NOMO-1 treated with dmso at 0.1 percent for 144 hours (cell line): ENCODE measurements at regions not wholly inside any gene's neighbourhood (a gene's known extent, or its start where the extent isn't known, plus 50 kb on each side); places are given as distances from the start of the nearest gene placed in this dataset.
"Not testable (repeated sequence)": the region's sequence is repeated elsewhere in the genome, so short reads cannot be mapped to it uniquely, and the experiment has no call there.

Experiments
- DNase-seq: peaks from one replicate; lab custom pipeline; 2025; ENCODE audit not compliant: unreplicated experiment; lab: John Stamatoyannopoulos, UW

DNA sequence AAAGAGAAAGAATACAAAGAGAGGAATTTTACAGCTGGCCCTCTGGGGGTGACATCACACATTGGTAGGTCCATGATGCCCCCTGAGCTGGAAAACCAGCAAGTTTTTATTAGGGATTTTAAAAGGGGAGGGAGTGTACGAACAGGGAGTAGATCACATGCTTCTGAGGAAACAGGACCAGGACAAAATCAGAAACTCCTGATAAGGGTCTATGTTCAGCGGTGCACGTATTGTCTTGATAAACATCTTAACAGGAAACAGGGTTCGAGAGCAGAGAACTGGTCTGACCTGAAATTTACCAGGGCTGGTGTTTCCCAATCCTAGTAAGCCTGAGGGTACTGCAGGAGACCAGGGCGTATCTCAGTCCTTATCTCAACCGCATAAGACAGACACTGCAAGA, 530.6 kb upstream of the ZNF717 start:
- DNase-seq: not testable (repeated sequence)

DNA sequence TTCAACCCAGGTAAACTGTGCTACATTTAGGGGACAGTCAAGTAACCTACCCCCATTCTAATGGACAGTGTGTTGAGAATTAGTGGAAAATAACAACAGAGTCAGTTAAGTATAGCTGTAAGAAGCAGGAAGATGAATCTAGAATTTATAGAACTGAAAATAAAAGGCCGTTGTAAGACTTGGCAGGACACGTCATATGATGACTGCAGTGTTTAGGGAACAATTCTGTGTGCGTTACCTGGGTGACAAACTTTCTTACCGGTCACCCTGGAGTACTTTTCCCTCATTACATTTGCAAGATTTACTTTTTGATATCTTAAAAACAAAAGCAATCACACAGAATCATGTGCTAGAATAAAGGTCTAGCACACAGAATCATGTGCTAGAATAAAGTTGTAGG, 536.3 kb upstream of the ZNF717 start:
- DNase-seq: no peak

DNA sequence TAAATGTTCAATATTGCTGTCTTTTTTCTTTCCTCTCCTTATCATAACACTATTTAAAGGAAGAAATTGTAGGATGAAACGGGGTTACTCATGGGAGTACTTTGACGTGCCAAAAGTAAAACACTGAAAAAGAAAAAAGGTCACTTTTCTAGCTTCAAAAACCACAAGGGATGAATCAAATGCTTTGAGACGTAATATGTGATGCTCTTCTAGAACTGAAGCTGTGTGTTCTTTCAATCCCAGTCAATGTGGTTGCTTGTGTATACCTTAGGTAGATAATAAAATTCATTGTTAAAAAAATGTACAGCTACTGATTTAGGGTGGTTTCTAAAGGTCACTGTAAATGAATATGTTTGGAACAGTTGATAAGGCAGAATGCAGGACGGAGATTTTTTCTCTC, 538.8 kb upstream of the ZNF717 start:
- no peak for DNase-seq

GRCh38 chr3:76345878-76346277, 560.5 kb upstream of the ZNF717 start:
- no peak for DNase-seq

GRCh38 chr3:76346690-76347089, 561.3 kb upstream of the ZNF717 start:
- DNase-seq: no peak

GRCh38 chr3:76349715-76350480, 564.5 kb upstream of the ZNF717 start:
- no peak for DNase-seq

GRCh38 chr3:76352051-76352450, 566.7 kb upstream of the ZNF717 start:
- peak; percentile 90 for DNase-seq

DNA sequence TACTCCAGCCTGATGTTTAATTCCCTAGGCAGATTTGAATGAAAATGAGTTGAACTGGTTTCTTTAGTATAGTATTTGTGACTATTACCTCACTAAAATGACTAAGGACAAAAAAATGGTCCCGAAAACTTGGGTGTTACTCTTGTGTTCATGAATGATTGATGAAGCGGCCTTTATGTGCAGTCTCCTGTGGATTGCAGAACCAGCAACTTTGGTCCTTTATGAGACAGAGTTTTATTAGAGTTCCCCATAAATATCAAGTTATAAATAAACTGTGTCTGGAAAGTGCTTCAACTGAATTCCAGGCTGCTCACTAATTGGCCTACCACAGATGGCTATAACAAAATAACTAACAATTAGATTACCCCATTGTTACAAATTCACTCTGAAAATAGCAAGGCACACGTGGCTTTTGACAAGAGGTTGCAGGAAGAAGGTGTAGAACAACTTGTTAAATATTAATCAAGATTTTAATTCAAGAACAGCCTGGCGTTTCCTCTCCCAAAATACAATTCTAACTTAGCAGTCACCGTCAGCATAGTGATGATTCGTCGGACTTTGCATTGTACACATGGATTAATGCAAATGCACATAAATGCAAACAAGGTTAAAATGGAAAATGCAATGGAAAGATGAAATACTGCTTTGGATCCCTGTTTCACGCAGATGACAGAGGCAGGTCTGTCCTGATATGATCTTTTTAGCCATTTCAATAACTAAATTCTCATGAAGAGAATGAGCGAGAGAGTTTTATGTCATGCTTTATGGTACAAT, 567.3 kb upstream of the ZNF717 start:
- DNase-seq: no peak

DNA sequence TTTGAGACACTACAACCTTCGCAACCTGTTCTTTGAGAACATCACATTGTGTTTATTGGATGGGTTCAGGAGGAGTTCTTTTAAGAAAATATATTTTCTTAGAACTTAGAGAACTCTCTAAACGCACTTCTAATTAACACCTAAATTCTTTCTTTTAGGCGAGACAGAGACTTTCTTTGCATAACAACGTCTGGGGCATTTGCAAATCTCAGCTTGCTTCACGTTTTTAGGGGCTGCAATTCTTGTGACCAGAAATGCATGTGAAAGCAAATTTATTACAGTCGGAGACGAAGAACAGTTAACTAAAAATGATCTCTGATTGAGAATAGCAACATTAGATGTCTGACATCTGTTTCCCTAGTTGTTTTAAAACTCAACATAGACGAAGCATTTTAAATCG, 568.3 kb upstream of the ZNF717 start:
- DNase-seq: no peak

DNA sequence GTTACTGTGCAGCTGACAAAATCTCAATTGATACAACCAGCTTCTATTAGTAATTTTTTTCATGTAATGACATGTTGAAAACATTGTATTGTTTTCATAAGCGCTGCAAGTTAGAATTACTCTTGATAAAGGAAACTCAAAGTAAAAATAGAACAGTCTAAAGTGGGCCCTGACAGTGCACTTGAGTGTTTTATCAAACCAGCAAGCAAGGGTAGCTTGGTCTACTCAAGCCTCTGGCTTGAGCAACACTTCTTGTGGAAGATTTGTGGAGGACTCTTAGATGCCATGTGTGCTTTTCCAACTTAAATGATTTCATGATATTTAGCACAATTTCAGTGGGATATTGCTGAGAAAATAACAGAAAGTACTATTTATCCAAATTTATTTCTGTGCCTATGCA, 575.7 kb upstream of the ZNF717 start:
- no peak for DNase-seq

- peak; percentile 85 for DNase-seq
Observed at GRCh38 chr3:76362643-76363042, 577.3 kb upstream of the ZNF717 start.

DNA sequence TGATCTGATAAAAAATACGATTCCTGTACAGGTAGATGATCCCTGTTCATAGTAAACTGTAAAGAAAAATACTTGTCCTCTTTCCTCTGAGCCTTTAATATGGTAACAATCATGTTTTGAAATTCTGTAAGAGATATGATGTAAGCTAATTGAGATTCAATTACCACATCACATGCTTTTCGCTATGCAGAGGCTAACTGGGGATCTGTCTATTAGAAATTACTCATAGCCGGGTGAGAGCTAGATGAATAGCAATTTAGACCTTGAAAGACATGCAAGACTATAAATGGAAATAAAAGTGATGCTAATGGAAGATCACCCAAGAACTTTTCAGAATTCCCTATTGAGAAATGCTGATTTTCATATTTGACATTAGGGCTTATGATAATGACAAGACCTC, 579.9 kb upstream of the ZNF717 start:
- no peak for DNase-seq

DNA sequence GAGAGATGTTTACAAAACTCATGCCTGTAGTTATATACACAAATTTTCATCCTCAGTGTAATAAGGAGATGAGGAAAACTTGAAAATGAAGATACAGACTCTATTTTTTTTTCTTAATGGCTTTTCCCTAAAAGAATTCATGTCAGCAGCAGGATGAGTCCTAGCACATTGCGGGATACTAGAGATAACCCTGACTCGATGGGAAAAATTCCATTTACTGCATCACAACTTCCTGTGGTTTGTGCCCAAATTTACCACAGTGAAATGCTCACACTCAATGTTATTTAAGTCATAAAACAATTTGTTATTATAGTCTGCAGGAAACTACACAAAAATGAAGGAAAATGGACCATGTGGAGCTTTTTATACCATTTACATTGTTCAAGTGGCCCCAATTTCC, 581.9 kb upstream of the ZNF717 start:
- no peak for DNase-seq

DNA sequence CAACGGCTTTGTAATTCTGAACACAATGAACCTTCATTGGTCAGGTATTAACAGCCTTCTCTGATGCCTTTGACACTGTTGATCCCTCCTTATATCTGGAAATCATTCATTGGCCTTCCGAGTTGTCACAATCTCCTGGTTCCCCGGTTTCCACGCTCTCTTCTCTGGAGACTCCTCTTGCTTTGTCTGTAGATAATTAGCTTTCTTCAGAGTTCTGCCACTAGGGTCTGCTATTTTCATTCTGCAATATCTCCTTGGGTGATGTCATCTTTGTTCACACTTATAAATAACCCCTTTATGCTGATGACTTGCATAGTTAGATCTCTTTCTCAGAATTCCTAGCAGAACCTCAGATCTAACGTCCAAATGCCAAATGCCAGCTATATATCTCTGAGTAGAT, 583.8 kb upstream of the ZNF717 start:
- no peak for DNase-seq

DNA sequence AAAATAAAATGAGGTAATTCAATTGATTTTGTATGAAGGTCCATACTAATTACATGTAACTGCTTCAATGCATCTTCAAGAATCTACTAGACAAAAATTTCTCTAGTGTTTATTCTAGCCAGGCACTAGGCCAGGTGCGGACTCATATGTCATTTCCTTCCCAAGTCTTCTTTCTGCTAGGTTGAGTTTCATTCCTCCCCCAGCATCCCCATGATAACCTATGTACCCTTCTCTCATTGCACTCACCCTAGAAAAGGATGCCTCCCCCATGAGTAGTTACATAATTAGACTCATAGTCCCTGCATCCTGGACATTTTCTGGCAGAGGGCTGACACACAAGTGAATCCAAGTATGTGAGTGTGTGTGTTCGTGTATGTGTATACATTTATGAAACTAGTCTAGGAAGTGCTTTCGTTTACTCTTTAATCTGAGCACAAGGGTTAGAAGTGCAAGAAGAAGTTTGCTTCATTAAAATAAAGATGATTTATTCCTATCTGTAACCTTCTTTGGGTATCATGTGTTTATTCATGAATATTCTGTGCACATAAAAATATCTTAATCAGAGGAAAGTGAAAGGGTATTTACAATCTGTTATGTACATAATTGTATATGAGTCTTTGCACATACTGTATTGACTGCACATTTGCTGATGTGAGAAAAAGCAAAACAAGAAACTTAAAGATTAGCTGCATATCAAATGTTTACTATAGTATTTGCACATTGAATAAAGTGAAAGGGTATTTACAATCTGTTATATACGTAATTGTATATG, 585.6 kb upstream of the ZNF717 start:
- no peak for DNase-seq

DNA sequence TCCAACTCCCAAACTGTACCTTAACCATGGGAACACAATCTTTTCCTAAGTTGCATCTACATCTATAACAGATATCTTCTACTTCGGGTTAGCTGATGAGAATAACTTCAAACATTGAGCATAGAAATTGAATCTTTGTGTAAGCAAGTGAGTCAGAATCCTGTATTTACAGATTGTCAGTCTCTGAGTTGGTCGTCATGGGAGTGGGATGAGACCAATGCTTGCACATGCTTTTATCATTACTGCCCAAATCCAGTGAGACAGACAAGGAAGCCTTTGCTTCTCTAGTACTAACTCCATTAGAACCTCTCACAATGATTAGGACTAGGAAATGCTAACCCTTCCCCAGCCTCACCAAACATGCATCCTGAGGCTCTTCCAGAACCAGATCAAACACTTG, 587.1 kb upstream of the ZNF717 start:
- no peak for DNase-seq

- no peak for DNase-seq
Observed at GRCh38 chr3:76377074-76377473, 591.7 kb upstream of the ZNF717 start.

GRCh38 chr3:76378789-76379188, 593.4 kb upstream of the ZNF717 start:
- no peak for DNase-seq

- no peak for DNase-seq
Observed at GRCh38 chr3:76383781-76384180, 598.4 kb upstream of the ZNF717 start.

DNA sequence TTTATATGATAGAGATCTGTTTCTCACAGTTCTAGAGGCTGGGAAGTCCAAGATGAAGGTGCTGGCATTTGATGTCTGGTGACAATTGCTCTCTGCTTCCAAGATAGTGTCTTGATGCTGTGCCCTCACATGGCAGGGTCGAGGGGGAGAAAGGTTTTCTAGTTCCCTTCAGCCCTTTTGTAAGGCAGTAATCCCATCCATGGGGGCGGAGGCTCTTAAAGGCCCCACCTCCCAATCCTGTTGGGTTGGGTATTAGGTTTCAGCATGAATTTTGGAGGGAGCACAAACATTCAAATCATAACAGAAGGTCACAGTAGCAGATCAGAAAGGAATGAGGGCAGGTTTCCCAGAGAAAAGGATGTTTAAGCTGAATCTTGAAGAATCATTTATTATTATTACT, 601.7 kb upstream of the ZNF717 start:
- no peak for DNase-seq

DNA sequence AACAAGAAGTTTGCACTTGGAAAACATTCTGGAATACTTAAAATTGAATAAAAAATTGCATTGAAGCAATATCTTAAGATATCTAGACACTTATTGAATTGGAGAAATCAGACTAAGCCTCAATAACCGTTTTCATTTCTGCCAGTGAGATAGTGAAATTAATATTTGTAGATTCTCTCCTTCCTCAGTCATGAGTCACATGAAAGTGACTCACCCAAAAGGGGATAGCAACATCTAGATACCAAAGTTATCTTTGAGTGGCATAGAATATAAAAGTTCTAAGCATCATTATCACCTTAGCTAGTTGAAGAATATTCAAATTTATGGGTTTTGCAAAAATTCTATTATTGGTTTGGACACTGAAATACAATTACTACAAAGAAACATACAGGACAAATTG, 614.8 kb upstream of the ZNF717 start:
- no peak for DNase-seq

DNA sequence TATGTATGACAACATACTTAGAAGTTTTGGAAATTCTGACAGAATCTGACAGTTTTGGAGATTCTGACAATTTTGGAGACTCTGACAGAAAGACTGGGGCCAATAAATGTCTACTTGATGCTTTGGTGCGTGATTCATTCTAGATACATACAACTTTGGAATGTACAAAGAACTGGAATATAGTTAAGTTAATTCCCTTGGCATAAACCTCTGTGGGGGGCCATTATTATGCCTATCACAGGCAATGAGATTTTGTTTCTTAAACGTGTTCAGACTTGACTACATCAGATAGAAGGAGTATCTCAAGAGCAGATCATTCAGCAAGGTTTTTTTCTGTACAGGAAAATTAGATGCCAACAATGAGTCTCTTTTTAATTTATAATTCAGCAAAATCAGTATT, 617.6 kb upstream of the ZNF717 start:
- no peak for DNase-seq
